Breast epithelium (tissue), 3 donors: ENCODE measurements at regions not wholly inside any gene's neighbourhood (a gene's known extent, or its start where the extent isn't known, plus 50 kb on each side); places are given as distances from the start of the nearest gene placed in this dataset.

ENCODE experiments used
- CTCF ChIP-seq, 3 donors: fragments of 450-650 bp; IDR thresholded peaks; one replicate each; pipeline ENCODE4 v1.5.1; 2016 to 2017; ENCODE audit warnings: antibody characterized with exemption in 3 of 3, mild to moderate bottlenecking in 3 of 3, moderate library complexity in 3 of 3
- POLR2A ChIP-seq: fragments of 450-650 bp; IDR thresholded peaks from one replicate; pipeline ENCODE4 v1.6.1; 2016; ENCODE audit warnings: antibody characterized with exemption, mild to moderate bottlenecking, moderate library complexity
- POLR2AphosphoS5 ChIP-seq, 3 donors: sonication (generic); formaldehyde crosslinking; IDR thresholded peaks; one replicate each; pipeline ENCODE4 v1.6.1; 2017; ENCODE audit warnings: antibody characterized with exemption in 3 of 3

DNA sequence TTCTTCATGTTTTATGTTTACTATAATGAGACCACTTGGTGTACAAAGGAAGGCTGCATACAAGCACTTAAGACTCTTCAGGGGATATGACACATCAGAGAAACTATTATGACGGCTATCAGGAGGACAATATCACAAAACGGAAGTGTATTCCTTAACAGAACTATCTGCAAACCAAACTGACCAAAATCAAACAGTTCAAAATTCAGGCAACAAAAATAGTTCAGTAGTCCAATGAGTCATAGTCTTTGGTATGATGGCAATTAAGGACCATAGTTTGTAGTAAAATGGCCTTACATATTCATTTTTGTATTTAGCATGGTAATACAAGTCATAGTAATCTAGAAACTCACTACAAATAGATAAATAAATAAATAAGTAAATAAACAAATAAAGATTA, 1638.7 kb upstream of the SEL1L start:
- no peak for TF ChIP-seq CTCF (IDR thresholded peaks at IDR 0.05)
- no peak for TF ChIP-seq POLR2AphosphoS5 (IDR thresholded peaks at IDR 0.05)
- TF ChIP-seq POLR2A: no peak
